Skin epidermis (tissue), 12 donors: ENCODE measurements at regions not wholly inside any gene's neighbourhood (a gene's known extent, or its start where the extent isn't known, plus 50 kb on each side); places are given as distances from the start of the nearest gene placed in this dataset.

Source experiments
- H3K27ac ChIP-seq, 21 experiments: fragments of 200-600 bp; sonication (generic) in 11 of 21; one replicate each; pipeline ENCODE4 v1.5.0; 2020; ENCODE audit warnings: mild to moderate bottlenecking in 3 of 21, inconsistent platforms in 2 of 21, moderate library complexity in 2 of 21
- H3K4me3 ChIP-seq, 7 experiments: fragments of 200-600 bp; sonication (generic) in 2 of 7; one replicate each; pipeline ENCODE4 v1.5.0; 2020; ENCODE audit warnings: inconsistent platforms in 2 of 7, mild to moderate bottlenecking in 2 of 7, moderate library complexity in 1 of 7

DNA sequence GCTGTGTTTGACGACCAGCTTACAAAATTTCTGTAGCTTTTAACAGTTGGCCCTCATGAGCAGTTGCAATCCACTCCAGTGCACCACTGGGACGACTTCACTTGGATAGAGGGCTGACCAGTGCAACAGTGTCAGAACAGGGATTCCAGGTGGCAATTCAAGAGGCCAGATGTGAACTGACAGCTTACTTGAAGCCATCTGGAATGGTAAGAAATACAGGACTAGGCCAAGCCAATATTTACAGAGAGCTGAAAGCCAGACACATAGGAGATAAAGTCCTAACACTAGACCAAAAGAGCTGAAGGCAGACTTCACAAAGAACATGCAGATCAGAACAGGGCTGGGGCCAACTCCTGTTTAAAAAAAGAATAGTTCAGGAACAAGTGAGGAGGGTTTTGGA, 93.5 kb upstream of the NFIA start:
- Histone ChIP-seq H3K27ac (peak overlapping the region in 4 of 21 experiments; percentile 35 to 72 (median 66)), H3K4me3 (no peak overlapping the region)

DNA sequence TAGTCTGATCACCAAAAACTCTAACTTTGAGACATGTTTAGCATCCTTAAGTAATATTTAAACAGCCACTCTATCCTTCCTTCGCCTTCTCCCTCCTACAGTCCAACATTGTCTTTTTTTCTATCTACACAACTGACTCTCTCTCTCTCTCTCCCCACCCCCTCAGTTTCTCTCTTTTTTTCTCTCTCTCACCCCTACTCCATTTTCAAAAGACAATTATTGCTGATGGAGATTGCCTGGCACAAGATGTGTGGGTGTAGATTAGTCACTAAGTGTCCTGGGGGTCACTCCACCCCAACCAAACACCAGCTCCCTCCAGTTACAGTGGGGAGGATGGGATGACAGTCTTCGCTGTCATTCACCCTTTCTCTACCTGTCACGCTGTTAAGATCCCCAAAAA, 94.5 kb upstream of the NFIA start:
- Histone ChIP-seq H3K4me3 (no peak overlapping the region), H3K27ac (no peak overlapping the region)

DNA sequence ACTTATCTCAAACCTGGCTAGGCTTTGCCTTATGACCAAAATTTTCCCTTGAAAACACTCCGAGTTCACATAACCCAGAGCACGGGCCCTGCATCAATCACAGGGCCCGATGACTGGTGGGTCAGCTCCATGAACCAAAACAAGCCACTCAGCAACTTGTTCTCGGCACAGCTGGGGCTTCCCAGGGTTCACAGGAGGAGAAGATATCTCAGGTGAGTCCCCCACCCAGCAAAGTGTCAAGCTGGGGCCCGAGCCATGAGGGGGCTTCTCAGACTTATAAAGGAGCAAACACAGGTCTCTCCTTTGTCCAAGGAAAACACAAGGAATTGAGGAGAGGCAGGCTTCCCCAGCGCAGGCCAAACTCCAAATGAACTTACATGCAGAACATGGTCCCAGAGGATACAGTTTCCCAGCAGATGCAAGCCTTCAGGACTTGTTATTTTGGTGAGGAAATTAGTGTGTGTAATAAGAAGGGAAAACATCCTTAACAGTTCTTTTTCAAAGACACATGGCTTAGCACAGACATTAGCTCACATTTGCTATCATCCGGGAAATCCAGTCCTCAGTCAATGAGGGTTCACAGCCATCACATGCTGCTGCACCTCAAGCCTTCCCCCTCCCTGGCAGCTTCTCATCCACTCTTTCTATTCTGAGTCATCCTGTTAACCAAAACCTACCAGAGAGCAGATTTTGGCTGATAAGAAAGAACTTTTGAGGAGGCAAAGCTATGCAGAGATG, 98.1 kb upstream of the NFIA start:
- no peak overlapping the region for H3K4me3 ChIP-seq
- peak overlapping the region in 3 of 21 experiments; percentile 11 to 63 (median 17) for H3K27ac ChIP-seq

DNA sequence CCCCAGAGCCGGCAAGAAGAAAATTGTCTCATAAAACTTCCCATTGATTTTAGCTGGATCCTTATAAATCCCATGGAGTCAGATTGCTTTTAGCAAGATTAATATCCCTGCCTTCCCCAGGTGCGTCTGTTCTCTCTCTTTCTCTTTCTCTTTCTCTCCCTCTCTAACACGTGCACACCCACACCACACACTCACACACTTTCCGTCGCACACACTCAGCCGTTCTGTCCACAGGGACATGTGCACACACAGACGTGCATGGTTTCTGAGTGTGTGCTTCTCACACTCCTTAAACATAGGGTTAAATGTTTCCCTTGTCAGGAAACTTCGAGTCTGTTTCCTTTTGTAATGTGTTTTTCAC, 98.7 kb upstream of the NFIA start:
- no peak overlapping the region for H3K4me3 ChIP-seq
- peak overlapping the region in 1 of 21 experiments; percentile 49 for H3K27ac ChIP-seq

DNA sequence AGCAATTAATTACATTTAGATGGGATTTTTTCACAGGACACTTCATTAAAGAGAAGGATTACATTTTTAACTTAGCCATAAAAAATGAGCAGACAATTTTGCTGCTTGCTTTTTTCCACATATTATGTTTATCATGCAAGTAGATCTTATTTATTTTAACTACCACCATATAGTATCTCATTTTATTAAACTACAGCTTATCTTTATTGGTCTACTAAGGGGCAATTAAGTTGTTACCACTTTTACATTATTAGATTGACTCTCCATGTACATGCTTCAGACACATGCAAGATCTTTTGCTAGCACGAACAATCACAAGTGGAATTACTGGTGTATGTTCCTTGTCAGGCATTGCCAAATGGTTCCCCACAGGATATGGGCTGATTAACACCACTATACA, 99.8 kb upstream of the NFIA start:
- H3K4me3 ChIP-seq, result no peak overlapping the region
- no peak overlapping the region for H3K27ac ChIP-seq

DNA sequence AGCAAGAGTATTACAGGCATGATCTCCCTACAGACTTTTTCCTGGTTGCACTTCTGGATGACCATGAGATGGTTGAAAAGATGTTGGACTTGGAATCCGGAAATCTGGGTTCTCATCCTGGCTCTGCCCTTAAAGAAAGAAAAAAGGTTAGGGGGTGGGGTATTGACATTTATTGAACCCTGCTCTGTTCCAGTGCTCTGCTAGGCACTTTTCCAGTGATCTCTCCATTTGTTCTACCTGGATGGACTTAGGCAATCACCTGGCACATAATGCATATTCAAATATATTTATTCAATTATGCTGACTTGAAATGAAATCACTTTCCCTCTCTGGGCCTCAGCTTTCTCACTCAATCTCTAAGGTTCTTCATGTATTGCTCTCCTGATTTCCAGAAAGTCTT, 101.0 kb upstream of the NFIA start:
- no peak overlapping the region for H3K4me3 ChIP-seq
- H3K27ac ChIP-seq, result no peak overlapping the region

DNA sequence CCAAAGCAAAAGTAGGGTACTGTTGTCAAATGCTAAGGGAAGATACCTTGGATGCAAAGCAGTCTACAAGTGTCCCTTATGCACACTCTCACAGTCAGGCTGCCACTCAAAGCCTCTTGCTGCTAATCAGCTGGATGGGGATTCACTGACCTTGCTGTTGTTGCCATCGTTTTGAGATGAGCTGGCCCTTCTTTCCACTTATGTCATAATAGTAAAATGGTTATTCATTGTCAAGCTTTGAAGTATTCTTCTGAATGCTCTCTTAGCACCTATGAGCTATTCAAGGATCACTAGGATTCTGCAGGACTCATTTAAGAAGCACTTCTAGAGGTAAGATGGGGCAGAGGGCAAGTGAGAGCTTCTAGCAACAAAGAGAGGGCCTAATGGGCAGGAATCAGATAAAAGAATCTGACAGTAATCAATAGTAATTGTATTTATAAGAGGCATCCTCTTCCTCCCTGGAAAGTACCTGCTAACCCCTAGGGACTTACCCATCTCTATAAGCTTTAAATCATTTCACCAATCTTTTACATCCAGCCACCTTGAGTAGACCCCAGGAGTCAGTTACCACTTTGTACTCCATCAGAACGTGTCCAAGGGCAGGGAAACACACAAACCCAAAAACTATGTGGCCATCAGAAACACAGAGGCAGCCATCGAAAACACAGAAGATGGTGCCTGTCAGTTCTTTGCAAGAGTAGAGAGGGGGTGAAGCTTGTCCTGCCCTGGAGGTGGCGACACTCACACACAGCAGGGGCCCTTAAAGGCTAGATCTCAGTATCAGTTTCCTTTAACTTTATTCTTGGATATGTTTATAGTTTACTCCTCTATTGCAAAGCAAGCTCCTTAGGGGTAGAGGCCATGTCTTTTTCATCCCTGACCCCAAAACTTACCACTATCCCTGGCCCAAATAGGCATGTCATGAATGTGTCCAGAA, 103.7 kb upstream of the NFIA start:
- Histone ChIP-seq H3K27ac (no peak overlapping the region), H3K4me3 (no peak overlapping the region)

DNA sequence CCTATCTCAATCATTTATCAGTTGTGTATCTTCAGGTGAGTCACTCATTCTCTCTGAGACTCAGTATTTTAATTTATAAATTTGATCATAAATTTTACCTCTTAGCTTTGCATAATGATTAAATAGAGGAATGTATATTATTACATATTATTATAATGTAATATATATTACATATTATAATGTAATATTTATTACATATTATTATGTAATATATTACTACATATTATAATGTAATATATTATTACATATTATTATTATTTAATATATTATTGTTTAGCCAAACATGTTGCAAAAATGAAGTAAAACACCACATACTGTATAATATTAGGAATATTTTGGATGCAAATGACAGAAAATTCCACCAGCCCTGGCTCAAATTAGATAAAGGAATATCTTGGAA, 104.7 kb upstream of the NFIA start:
- H3K4me3 ChIP-seq, result no peak overlapping the region
- H3K27ac ChIP-seq, result no peak overlapping the region

DNA sequence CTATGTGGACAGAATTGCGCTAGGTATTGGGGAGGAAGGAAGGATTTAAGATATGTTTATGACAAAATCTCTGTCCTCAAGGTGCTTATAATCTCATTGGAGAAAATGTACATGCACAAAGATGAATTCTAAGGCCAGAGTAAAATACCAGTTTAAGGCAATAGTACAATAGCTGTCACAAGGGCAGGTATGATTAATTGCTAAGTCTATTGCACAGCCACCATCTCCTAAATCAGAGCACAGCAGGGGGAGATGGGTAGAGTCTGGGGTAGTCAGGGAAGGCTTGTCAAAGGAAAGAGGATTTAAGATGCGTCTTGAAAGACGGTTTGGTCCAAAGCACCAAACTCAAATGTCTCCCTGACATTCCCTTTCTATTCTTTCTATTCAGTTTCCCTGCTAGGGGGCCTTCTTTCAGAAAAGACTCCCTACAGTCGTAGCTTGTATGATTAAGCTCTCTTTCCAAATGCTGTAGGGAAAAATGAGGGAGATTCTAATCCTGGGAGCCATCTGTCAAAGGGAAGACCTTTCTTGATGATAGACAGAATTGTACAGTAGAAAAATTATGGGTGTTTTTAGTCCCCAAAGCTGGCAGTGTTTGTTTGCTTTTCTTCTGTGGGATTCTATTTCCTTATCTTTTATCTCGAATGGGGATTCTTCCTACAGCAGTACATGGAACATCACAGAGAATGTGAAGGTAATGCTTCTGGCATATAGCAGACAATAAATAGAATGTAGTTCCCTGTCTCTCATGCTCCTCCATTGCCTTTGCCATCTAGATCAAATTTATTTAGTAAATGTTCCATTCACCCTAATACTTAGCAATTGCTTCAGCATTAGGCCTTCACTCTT, 107.6 kb upstream of the NFIA start:
- Histone ChIP-seq H3K27ac (no peak overlapping the region), H3K4me3 (no peak overlapping the region)

DNA sequence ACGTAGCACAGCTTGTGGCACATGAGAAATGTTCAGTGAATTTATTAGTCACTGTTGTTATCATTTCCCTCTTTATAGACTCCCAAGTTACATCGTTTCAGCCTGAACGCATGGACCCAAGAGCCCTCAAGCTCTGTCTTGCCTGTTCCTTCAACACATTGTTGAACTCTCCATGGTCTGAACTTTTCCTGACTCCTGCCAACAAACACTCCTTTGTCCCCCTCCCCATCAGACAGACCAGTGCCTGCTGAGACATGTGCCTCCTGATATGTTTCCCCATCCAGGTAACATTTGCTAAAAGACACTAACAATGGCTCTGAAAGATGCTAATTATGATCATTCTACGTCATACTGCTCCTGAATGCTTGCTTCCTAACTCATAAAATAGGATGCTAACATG, 108.7 kb upstream of the NFIA start:
- Histone ChIP-seq H3K27ac (no peak overlapping the region), H3K4me3 (no peak overlapping the region)

DNA sequence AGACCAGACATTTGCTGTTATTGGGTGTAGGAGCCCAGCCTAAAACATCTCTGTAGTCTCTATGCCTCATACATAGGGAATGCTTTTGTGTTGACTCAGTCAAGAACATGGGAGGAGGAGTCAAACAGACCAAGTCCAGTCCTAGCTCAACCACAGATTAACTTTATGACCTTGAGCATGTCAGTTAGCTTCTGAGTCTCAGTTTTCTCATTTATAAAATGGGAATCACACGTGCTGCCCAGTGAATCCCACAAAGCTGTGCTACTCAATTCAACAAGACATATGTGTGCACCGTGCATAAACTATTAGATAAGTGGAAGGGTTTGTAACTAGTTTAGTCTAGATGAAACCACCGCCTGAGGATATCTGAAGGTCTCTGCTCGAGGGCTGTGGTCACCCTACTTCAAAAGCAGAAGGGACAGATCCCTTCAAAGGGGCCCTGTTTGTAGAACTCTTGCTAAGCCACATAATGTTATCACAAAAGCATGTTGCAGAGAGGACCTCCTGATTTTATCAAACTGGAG, 109.5 kb upstream of the NFIA start:
- no peak overlapping the region for H3K4me3 ChIP-seq
- no peak overlapping the region for H3K27ac ChIP-seq

DNA sequence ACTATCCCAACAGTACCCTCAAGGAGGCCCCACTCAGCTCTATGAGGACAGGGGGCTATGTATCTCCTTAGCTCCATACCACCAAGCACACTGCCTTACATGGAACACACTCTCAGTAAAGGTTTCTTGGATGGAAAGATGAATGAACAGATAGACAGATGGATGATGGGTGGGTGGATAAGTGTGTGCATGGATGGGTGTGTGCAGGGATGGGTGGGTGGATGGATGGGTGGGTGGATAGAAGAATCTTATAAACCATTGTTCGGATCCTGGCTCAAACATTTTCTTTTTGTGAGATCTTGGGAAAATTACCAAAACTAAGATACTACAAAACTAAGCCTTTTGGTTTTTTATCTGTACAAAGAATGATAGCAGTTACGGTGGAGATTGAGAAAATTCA, 111.0 kb upstream of the NFIA start:
- H3K27ac ChIP-seq, result no peak overlapping the region
- H3K4me3 ChIP-seq, result no peak overlapping the region

DNA sequence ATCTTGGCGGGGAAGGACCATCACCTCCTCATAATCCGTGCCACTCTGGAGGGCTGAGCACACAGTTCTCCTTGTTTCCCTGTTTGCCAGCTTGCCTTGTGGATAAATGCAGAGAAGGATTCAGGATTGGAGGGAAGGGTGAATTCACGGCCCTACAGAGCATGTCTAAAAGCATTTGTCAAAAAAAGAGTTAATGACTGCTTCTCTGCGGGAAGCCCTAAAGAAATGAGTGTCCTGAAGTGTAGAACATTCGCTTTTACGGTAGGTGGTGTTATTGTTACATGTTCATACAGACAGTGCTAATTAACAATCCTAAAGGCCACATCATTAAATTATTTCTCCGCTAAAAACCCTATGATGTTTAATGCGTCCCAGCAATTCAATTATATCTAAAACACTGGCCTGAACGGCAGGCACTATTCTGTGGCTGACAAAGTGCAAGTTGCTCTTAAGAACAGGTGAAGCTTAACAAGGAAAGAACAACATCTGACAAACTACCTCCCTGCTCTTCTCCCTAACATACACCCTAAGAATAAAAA, 112.3 kb upstream of the NFIA start:
- peak overlapping the region in 1 of 21 experiments; percentile 25 for H3K27ac ChIP-seq
- no peak overlapping the region for H3K4me3 ChIP-seq

DNA sequence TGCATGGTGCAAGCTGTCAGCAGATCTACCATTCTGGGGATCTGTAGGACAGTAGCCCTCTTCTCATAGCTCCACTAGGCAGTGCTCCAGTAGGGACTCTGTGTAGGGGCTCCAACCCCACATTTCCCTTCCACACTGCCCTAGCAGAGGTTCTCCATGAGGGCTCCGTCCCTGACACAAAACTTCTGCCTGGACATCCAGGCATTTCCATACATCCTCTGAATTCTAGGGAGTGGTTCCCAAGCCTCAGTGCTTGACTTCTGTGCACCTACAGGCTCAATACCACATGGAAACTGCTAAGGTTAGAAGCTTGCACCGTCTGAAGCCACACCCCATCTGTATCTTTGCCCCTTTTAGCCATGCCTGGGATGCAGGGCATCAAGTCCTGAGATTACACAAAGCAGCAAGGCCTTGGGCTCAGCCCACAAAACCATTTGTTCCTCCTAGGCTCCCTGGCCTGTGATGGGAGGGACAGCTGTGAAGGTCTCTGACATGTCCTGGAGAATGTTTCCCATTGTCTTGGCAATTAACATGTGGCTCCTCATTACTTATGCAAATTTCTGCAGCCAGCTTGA, 117.0 kb upstream of the NFIA start:
- H3K27ac ChIP-seq, result no peak overlapping the region
- no peak overlapping the region for H3K4me3 ChIP-seq

DNA sequence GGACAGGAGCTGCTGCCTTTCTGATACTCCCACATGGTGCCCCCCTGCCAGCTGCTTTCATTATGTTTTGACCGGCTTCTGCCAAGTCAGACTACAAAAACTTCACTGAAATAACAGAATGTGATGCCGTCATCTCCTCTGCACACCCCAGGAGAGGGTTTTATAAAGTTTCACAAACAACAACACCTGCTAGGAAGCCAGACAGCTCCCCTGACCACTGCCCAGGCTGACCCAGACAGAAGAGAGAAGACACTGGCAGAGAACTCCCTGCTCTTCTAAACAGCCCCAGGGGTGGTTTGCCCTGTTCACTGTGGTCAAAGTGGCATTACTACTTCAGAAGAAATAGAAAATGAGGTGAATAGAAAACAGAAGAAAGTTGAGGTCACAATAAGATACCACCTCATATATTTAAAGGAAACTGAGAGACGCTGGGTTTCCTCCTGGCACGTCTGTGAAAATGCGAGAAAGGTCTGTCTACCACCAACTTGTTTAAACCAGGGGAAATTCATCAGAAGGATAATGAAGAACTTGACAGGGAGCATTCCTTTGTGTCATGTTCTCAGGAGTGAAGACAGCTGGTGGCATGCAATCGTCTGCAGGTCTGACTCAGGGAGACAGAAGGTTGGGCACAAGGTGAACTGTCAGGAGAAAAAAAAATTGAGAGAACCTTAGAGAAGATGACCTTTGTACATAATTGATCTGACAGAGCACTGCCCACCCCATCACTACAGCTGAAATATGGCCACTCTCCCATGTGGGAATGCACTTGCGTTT, 119.0 kb upstream of the NFIA start:
- Histone ChIP-seq H3K4me3 (no peak overlapping the region), H3K27ac (no peak overlapping the region)

DNA sequence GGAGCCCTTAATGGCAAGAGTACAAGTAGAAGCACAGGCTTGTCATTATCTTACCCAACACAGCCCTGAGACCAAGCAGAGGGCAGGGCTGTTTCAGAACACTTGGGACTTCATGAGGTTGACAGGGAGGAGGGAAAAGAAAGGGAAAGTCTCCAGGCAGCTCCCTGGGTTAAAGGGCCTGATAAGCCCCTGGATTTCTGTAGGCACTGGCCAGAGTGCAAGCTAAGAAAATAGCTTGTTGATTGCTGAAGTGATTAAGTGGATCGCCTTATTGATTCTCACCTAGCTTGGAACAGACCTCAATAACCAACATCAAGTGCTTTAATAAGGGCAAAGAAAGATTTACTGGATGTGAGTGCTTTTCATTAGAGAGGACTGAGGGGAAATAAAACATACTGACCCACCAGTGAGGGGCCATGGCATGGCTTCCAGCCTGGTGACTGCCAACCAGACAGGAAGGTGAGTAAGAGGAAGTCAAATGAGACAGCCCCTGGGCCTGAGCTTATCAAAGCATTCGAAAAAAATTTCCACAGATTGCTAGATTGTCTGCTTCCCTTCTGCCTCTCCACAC, 121.4 kb upstream of the NFIA start:
- Histone ChIP-seq H3K27ac (peak overlapping the region in 2 of 21 experiments; percentile 17 to 19), H3K4me3 (no peak overlapping the region)

DNA sequence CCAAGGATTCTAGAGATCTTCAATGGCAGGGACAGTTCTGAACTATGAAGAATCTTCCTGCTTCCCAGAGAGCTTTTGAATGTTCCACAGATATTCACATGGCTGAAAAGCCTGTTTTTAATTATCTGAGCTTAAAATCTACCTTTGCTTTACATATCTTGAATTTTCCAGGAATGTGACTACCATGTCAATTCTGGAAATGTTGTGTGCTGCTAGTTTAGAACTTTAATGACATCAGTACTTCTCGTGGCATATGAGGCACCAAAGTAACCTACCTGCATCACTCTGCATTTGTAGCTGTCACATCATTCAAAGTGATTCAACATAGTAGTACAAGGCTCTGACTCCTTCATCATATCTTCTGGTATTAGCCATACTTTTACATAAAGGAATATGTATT, 122.7 kb upstream of the NFIA start:
- no peak overlapping the region for H3K27ac ChIP-seq

DNA sequence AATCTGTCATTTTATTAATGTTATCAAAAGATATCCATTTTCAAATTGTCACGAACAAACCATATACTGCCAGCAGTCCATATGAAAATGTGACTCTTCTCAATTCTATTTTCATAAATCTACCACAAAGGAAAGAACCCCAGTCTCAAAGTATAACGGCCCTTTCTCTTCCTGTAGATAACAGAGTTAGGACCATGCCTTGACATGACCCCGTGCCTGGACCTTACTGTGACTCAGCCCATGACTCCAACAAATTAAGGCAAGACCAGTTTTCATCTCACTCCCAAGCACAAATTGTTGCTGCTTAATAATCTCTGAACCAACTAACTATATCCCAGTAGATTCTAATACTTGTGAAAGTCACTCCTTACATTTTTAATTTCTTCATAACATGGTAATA, 124.4 kb upstream of the NFIA start:
- no peak overlapping the region for H3K4me3 ChIP-seq
- H3K27ac ChIP-seq, result no peak overlapping the region

More for the DNA sequence above, 122.7 kb upstream of the NFIA start:
- no peak overlapping the region for H3K4me3 ChIP-seq
